ENCODE measurements at regions not wholly inside any gene's neighbourhood (a gene's known extent, or its start where the extent isn't known, plus 50 kb on each side); places are given as distances from the start of the nearest gene placed in this dataset.

GRCh38 chr21:27023186-27023585 is 56.3 kb upstream of the ADAMTS5 start:
- Histone ChIP-seq H4K20me1 (replicated peaks; ENCODE audit: control insufficient read depth, insufficient read depth, low read length) (no peaks in the 10 kb centered on the region), H3K9me3 (replicated peaks; ENCODE audit: control insufficient read depth, insufficient read depth, low read depth, low read length) (no peaks in the 10 kb centered on the region; the same call in 1 of the 2 replicates), H3K4me2 (ENCODE audit: insufficient read depth, low read length) (no peak overlapping the region), H3K79me2 (ENCODE audit: control insufficient read depth, insufficient read depth, low read length) (no peaks in the 10 kb centered on the region), H3K4me1 (replicated peaks in 1 of 2; ENCODE audit: control insufficient read depth in 2 of 2, insufficient read depth in 2 of 2, low read length in 2 of 2) (no peaks in the 10 kb centered on the region), H3K9ac (ENCODE audit: insufficient read depth in 1 of 2, low read depth in 2 of 2, low read length in 2 of 2) (no peak overlapping the region), H2AFZ (ENCODE audit: low read depth, low read length) (no peak overlapping the region), H3K27ac (ENCODE audit: extremely low read depth, low read depth, low read length) (no peak overlapping the region), H3K27me3 (ENCODE audit: control insufficient read depth in 2 of 2, insufficient read depth in 2 of 2, low read length in 2 of 2) (no peaks in the 10 kb centered on the region), H3K9me1 (ENCODE audit: control insufficient read depth, insufficient read depth, low read length) (no peaks in the 10 kb centered on the region), H3K4me3 (no peak overlapping the region), H3K36me3 (ENCODE audit: control insufficient read depth, insufficient read depth, low read length) (no peaks in the 10 kb centered on the region)
- in situ Hi-C loops (cut with MboI) (no loop called here), intact Hi-C loops (cut with micrococcal nuclease) (no loop called here)
- 4% methylated on average over 4 of the region's 4 CpGs for WGBS (ENCODE audit: insufficient coverage, low coverage, missing lambda C conversion rate)
- no TSS peak for BruUV-seq (replicated peaks)
- ATAC-seq (no peak), FAIRE-seq (no peak), DNase-seq (ENCODE audit: extremely low read depth in 1 of 4, low spot score in 3 of 4) (no peak)
- POLR2A ChIA-PET, result no interaction called here
- CTCF ChIA-PET (ENCODE audit: low intra/inter-chr PET ratio), result no interaction called here
- TF ChIP-seq USF1 (CRISPR knock-in tag; IDR thresholded peaks at IDR 0.05) (no peak), RBM25 (IDR thresholded peaks at IDR 0.05; ENCODE audit: low read depth, low read length, severe bottlenecking) (no peak), ATF1 (CRISPR knock-in tag; IDR thresholded peaks at IDR 0.05) (no peak), ATF1 (tag; IDR thresholded peaks at IDR 0.05) (no peak), OTX1 (CRISPR knock-in tag; IDR thresholded peaks at IDR 0.05) (no peak), ZNF232 (CRISPR knock-in tag; IDR thresholded peaks at IDR 0.05) (no peak), ARHGAP35 (IDR thresholded peaks at IDR 0.05; ENCODE audit: partially characterized antibody) (no peak), FOXA3 (CRISPR knock-in tag; conservative IDR thresholded peaks at IDR 0.05 in 1 of 2, IDR thresholded peaks at IDR 0.05 in 1 of 2) (no peak), ZNF274 (IDR thresholded peaks at IDR 0.05; ENCODE audit: borderline replicate concordance, low read depth, low read length) (no peak), SMARCA4 (IDR thresholded peaks at IDR 0.05) (no peak)
